Hepatocyte (in vitro differentiated cells): ENCODE measurements at regions not wholly inside any gene's neighbourhood (a gene's known extent, or its start where the extent isn't known, plus 50 kb on each side); places are given as distances from the start of the nearest gene placed in this dataset.

ENCODE experiments used
- CTCF ChIP-seq: fragments of 200-600 bp; sonication (generic); IDR thresholded peaks from 2 replicates; pipeline ENCODE4 v1.5.1; 2016; ENCODE audit warnings: antibody characterized with exemption, mild to moderate bottlenecking; ENCODE audit not compliant: poor library complexity
- EZH2 ChIP-seq: fragments of 200-600 bp; sonication (generic); IDR thresholded peaks from 2 replicates; pipeline ENCODE4 v1.6.1; 2016; ENCODE audit warnings: antibody characterized with exemption, mild to moderate bottlenecking, borderline replicate concordance
- EZH2phosphoT487 ChIP-seq: fragments of 200-600 bp; sonication (generic); IDR thresholded peaks from one replicate; pipeline ENCODE4 v1.6.1; 2018; ENCODE audit warnings: antibody characterized with exemption, mild to moderate bottlenecking, low read depth, moderate library complexity; ENCODE audit not compliant: unreplicated experiment, severe bottlenecking

GRCh38 chr6:104575536-104575935 lies 284.2 kb downstream of the HACE1 start:
- no peak for TF ChIP-seq CTCF
- no peak for TF ChIP-seq EZH2
- TF ChIP-seq EZH2phosphoT487: no peak
